SU-DHL-6 (cell line): ENCODE measurements at regions not wholly inside any gene's neighbourhood (a gene's known extent, or its start where the extent isn't known, plus 50 kb on each side); places are given as distances from the start of the nearest gene placed in this dataset.

Experiments
- CTCF ChIP-seq: fragments of 200-600 bp; sonication (generic); IDR thresholded peaks from one replicate; pipeline ENCODE4 v1.5.1; 2017; ENCODE audit warnings: antibody characterized with exemption, mild to moderate bottlenecking, low read length, moderate library complexity; ENCODE audit not compliant: insufficient read depth, poor library complexity, severe bottlenecking
- EZH2phosphoT487 ChIP-seq: fragments of 200-600 bp; sonication (generic), shearing (Covaris generic); conservative IDR thresholded peaks from 2 replicates; pipeline ENCODE4 v1.6.1; 2018; ENCODE audit warnings: mild to moderate bottlenecking, antibody characterized with exemption, low read length, moderate library complexity, mixed read lengths

GRCh38 chr5:117165068-117165467 is 590.4 kb upstream of the SEMA6A start:
- TF ChIP-seq CTCF: no peak
- no peak for TF ChIP-seq EZH2phosphoT487
